Caco-2 (cell line): ENCODE measurements at regions not wholly inside any gene's neighbourhood (a gene's known extent, or its start where the extent isn't known, plus 50 kb on each side); places are given as distances from the start of the nearest gene placed in this dataset.
A peak's percentile ranks its signal among the peaks of the same experiment; 100 is the strongest.

Experiments used
- BruUV-seq: library from RNA; stranded (reverse); fragments of 400-500 nt; replicated peaks from 2 replicates; lab custom pipeline; 2021; lab: Mats Ljungman, UMichigan
- CTCF ChIA-PET: fragments of 300-600 bp; sonication (Branson Sonifier 250); formaldehyde crosslinking; loops from one replicate; lab custom pipeline; 2022; ENCODE audit warnings: antibody characterized with exemption; lab: Charles Lee
- POLR2A ChIA-PET: fragments of 300-600 bp; sonication (Branson Sonifier 250); formaldehyde crosslinking; loops from one replicate; lab custom pipeline; 2022; ENCODE audit warnings: antibody characterized with exemption; lab: Charles Lee
- DNase-seq, 2 experiments: peaks; one replicate each; pipeline versions ENCODE4 v3.0.0 to v3.0.0-alpha.2; 2020 to 2022
- H3K27me3 ChIP-seq: replicated peaks from 2 replicates; pipeline ENCODE4 v1.6.0; 2011; ENCODE audit warnings: low read length; ENCODE audit not compliant: control insufficient read depth, insufficient read depth
- H3K36me3 ChIP-seq: 2 replicates; pipeline ENCODE4 v1.5.1; 2011; ENCODE audit warnings: low read length; ENCODE audit not compliant: control insufficient read depth, insufficient read depth
- H3K4me1 ChIP-seq: fragments of 250-450 bp; sonication (Bioruptor Pico); 2 replicates; pipeline ENCODE4 v1.5.1; 2020; ENCODE audit warnings: mild to moderate bottlenecking
- H3K4me3 ChIP-seq: 2 replicates; pipeline ENCODE4 v1.5.1; 2011; ENCODE audit warnings: low read depth, mild to moderate bottlenecking, control low read depth, low read length
- H3K9me3 ChIP-seq: fragments of 250-450 bp; sonication (Bioruptor Pico); 2 replicates; pipeline ENCODE4 v1.5.1; 2020; ENCODE audit warnings: mild to moderate bottlenecking, moderate library complexity
- H3K27ac Mint-ChIP-seq: one replicate; pipeline ENCODE4 v1.8.0; 2022; ENCODE audit warnings: mixed read lengths; ENCODE audit not compliant: unreplicated experiment
- H3K27me3 Mint-ChIP-seq: one replicate; pipeline ENCODE4 v1.8.0; 2022; ENCODE audit warnings: mixed read lengths; ENCODE audit not compliant: insufficient read depth, unreplicated experiment
- H3K36me3 Mint-ChIP-seq: one replicate; pipeline ENCODE4 v1.8.0; 2022; ENCODE audit warnings: mild to moderate bottlenecking, mixed read lengths; ENCODE audit not compliant: insufficient read depth, unreplicated experiment
- H3K4me1 Mint-ChIP-seq: one replicate; pipeline ENCODE4 v1.8.0; 2022; ENCODE audit warnings: low read depth, mixed read lengths; ENCODE audit not compliant: unreplicated experiment
- H3K4me3 Mint-ChIP-seq: one replicate; pipeline ENCODE4 v1.8.0; 2022; ENCODE audit warnings: mild to moderate bottlenecking, moderate library complexity, mixed read lengths; ENCODE audit not compliant: unreplicated experiment
- H3K9me3 Mint-ChIP-seq: one replicate; pipeline ENCODE4 v1.8.0; 2022; ENCODE audit warnings: mixed read lengths; ENCODE audit not compliant: unreplicated experiment
- CTCF ChIP-seq, 2 experiments: fragments of 200-600 bp in 1 of 2; IDR thresholded peaks; 1 replicate in 1 of 2; 2 replicates in 1 of 2; pipeline versions ENCODE4 v1.5.1 to v1.8.0; 2011 to 2022; ENCODE audit warnings: antibody characterized with exemption in 1 of 2, control low read depth in 1 of 2, inconsistent platforms in 1 of 2, low read depth in 1 of 2, low read length in 1 of 2, mild to moderate bottlenecking in 1 of 2, moderate library complexity in 1 of 2; ENCODE audit not compliant: insufficient read depth in 1 of 2, severe bottlenecking in 1 of 2, unreplicated experiment in 1 of 2
- intact Hi-C: fragments of 100-400 bp; cut with micrococcal nuclease; formaldehyde crosslinking; loops from one replicate; pipeline ENCODE4 v1.10.0; 2022; ENCODE audit not compliant: unreplicated experiment

DNA sequence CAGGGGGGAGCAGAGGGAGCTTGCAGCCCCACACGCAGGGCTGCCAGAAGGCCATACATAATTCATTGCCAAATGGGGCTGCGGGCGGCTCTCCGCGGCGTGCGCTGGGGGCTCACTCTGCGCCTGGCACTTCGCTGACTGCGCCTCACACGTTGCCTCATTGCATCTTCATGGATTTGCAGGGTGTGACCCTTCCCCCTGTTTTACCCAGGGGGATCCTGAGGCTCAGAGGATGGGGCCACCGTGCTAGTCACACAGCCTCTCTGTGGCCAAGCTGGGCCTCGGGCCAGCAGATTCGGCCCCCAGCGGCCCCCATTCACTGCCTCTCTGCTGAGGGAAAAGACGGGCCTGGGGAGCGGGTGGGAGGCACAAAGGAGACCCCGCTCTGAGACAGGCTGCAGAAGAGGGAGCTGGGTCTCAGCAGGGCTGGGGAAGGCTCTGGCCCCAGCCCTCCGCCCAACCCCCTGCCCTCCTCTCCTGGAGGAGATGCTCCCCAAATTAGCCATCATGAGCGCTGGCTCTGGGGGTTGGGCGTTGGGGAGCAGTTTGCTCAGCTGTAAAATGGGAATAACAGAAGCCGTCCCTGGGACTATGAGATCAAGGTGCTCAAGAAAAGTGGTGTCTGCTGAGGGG lies 115.5 kb downstream of the C9orf50 start:
- Mint-ChIP-seq H3K4me1 (peaks cover 4% of the 10 kb centered on the region), H3K27me3 (no peaks in the 10 kb centered on the region), H3K27ac (no peak overlapping the region), H3K36me3 (peaks cover 32% of the 10 kb centered on the region), H3K9me3 (no peaks in the 10 kb centered on the region), H3K4me3 (no peak overlapping the region)
- BruUV-seq: no TSS peak
- H3K4me3 ChIP-seq: no peak overlapping the region
- H3K9me3 ChIP-seq: peaks cover 7% of the 10 kb centered on the region; the same call in 1 of the 2 replicates
- H3K4me1 ChIP-seq: peaks cover 6% of the 10 kb centered on the region
- no peaks in the 10 kb centered on the region for H3K36me3 ChIP-seq
- intact Hi-C loops: no loop called here
- ChIA-PET POLR2A (no interaction called here), CTCF (no interaction called here)
- DNase-seq: no peak
- no peaks in the 10 kb centered on the region for H3K27me3 ChIP-seq
- no peak for TF ChIP-seq CTCF (IDR thresholded peaks at IDR 0.05; ENCODE audit: insufficient read depth in 1 of 2, low read depth in 1 of 2, low read length in 1 of 2, severe bottlenecking in 1 of 2, unreplicated experiment in 1 of 2)

DNA sequence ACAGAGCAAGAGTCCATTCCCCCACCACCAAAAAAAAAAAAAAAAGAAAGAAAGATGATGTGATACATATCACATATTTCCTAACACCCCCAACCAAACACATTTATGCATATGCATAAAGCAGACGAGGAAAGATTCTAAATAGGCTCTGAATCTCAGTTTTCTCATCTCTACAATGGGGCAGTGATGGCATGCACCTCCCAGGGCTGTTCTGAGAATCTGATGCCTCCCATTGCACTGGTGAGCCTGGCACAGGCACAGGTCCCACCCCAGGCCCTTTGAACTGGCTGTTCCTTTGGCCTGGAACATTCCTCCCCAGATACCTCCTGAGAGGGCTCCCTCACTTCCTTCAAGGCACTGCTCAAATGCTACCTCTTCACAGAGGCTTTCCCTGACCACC lies 116.5 kb downstream of the C9orf50 start:
- Histone ChIP-seq H3K27me3 (no peaks in the 10 kb centered on the region), H3K9me3 (no peaks in the 10 kb centered on the region), H3K4me1 (peaks cover 12% of the 10 kb centered on the region), H3K4me3 (no peak overlapping the region), H3K36me3 (no peaks in the 10 kb centered on the region)
- ChIA-PET CTCF (interaction anchor here (0.6 kb wide), 1 partner anchor 79 kb away, joined by 3 read pairs; no protein-coding TSS in a partner anchor), POLR2A (no interaction called here)
- no peaks in the 10 kb centered on the region for H3K27me3 Mint-ChIP-seq
- intact Hi-C loops: no loop called here
- H3K4me1 Mint-ChIP-seq: peaks cover 6% of the 10 kb centered on the region
- H3K27ac Mint-ChIP-seq: peak overlapping the region; percentile 28
- no peak overlapping the region for H3K4me3 Mint-ChIP-seq
- peaks cover 32% of the 10 kb centered on the region for H3K36me3 Mint-ChIP-seq
- no peak for DNase-seq
- no TSS peak for BruUV-seq
- TF ChIP-seq CTCF (IDR thresholded peaks at IDR 0.05; ENCODE audit: insufficient read depth in 1 of 2, low read depth in 1 of 2, low read length in 1 of 2, severe bottlenecking in 1 of 2, unreplicated experiment in 1 of 2): no peak
- H3K9me3 Mint-ChIP-seq: no peaks in the 10 kb centered on the region

GRCh38 chr9:129501771-129502319 lies 119.1 kb downstream of the C9orf50 start:
- no peak for DNase-seq
- POLR2A ChIA-PET: no interaction called here
- H3K27me3 Mint-ChIP-seq: no peaks in the 10 kb centered on the region
- no peak overlapping the region for H3K4me3 ChIP-seq
- peaks cover 21% of the 10 kb centered on the region for H3K4me1 ChIP-seq
- peak overlapping the region; percentile 15 for H3K27ac Mint-ChIP-seq
- no peaks in the 10 kb centered on the region for H3K9me3 ChIP-seq
- no TSS peak for BruUV-seq
- intact Hi-C loops: no loop called here
- peaks cover 35% of the 10 kb centered on the region for H3K36me3 Mint-ChIP-seq
- H3K36me3 ChIP-seq: no peaks in the 10 kb centered on the region
- CTCF ChIA-PET: interaction anchor here (0.6 kb wide), 1 partner anchor 276 kb away, joined by 3 read pairs; no protein-coding TSS in a partner anchor
- H3K4me1 Mint-ChIP-seq: peaks cover 24% of the 10 kb centered on the region
- no peak for TF ChIP-seq CTCF (IDR thresholded peaks at IDR 0.05; ENCODE audit: insufficient read depth in 1 of 2, low read depth in 1 of 2, low read length in 1 of 2, severe bottlenecking in 1 of 2, unreplicated experiment in 1 of 2)
- H3K9me3 Mint-ChIP-seq: no peaks in the 10 kb centered on the region
- no peak overlapping the region for H3K4me3 Mint-ChIP-seq
- no peaks in the 10 kb centered on the region for H3K27me3 ChIP-seq
